HG02870 (cell line): ENCODE measurements at regions not wholly inside any gene's neighbourhood (a gene's known extent, or its start where the extent isn't known, plus 50 kb on each side); places are given as distances from the start of the nearest gene placed in this dataset.
A peak's percentile ranks its signal among the peaks of the same experiment; 100 is the strongest.
"Not testable (repeated sequence)": the region's sequence is repeated elsewhere in the genome, so short reads cannot be mapped to it uniquely, and the experiment has no call there.

ENCODE experiments used
- ATAC-seq: cut with Tn5 transposase; IDR thresholded peaks from one replicate; pipeline ENCODE4 v1.9.1; 2021; ENCODE audit warnings: mild to moderate bottlenecking, moderate library complexity; ENCODE audit not compliant: unreplicated experiment

GRCh38 chr9:107842530-107842929 lies 353.0 kb upstream of the KLF4 start:
- no peak for ATAC-seq

- no peak for ATAC-seq
Measured at GRCh38 chr9:107841076-107841475, 351.5 kb upstream of the KLF4 start.

- ATAC-seq: no peak
Measured at GRCh38 chr9:107839371-107839770, 349.8 kb upstream of the KLF4 start.

- no peak for ATAC-seq
Measured at GRCh38 chr9:107838766-107839165, 349.2 kb upstream of the KLF4 start.

GRCh38 chr9:107836300-107836699 lies 346.7 kb upstream of the KLF4 start:
- no peak for ATAC-seq

GRCh38 chr9:107833295-107833694 lies 343.7 kb upstream of the KLF4 start:
- no peak for ATAC-seq

- no peak for ATAC-seq
Measured at GRCh38 chr9:107832871-107833270, 343.3 kb upstream of the KLF4 start.

- no peak for ATAC-seq
Measured at GRCh38 chr9:107830479-107830878, 340.9 kb upstream of the KLF4 start.

GRCh38 chr9:107827884-107828283 lies 338.3 kb upstream of the KLF4 start:
- no peak for ATAC-seq

GRCh38 chr9:107827304-107827703 lies 337.7 kb upstream of the KLF4 start:
- ATAC-seq: peak; percentile 96

- ATAC-seq: not testable (repeated sequence)
Measured at GRCh38 chr9:107826688-107826983, 337.1 kb upstream of the KLF4 start.

GRCh38 chr9:107824556-107824955 lies 335.0 kb upstream of the KLF4 start:
- no peak for ATAC-seq

- no peak for ATAC-seq
Measured at GRCh38 chr9:107819772-107820565, 330.4 kb upstream of the KLF4 start.

GRCh38 chr9:107818503-107818829 lies 328.9 kb upstream of the KLF4 start:
- ATAC-seq: not testable (repeated sequence)

- ATAC-seq: not testable (repeated sequence)
Measured at GRCh38 chr9:107817595-107818502, 328.3 kb upstream of the KLF4 start.

- peak; percentile 67 for ATAC-seq
Measured at GRCh38 chr9:107816561-107817021, 327.0 kb upstream of the KLF4 start.

- ATAC-seq: peak; percentile 7
Measured at GRCh38 chr9:107815782-107816560, 326.4 kb upstream of the KLF4 start.

GRCh38 chr9:107813287-107813686 lies 323.7 kb upstream of the KLF4 start:
- no peak for ATAC-seq

- ATAC-seq: no peak
Measured at GRCh38 chr9:107810461-107810961, 320.9 kb upstream of the KLF4 start.

- no peak for ATAC-seq
Measured at GRCh38 chr9:107809871-107810460, 320.4 kb upstream of the KLF4 start.

- ATAC-seq: no peak
Measured at GRCh38 chr9:107807183-107807582, 317.6 kb upstream of the KLF4 start.
